Right cardiac atrium (tissue), 5 donors: ENCODE measurements at regions not wholly inside any gene's neighbourhood (a gene's known extent, or its start where the extent isn't known, plus 50 kb on each side); places are given as distances from the start of the nearest gene placed in this dataset.

Experiments used
- ATAC-seq, 2 donors: fragments of 200-7000 bp; cut with Tn5 transposase; one replicate each; pipeline versions ENCODE4 v1.8.0 to v1.9.1; 2020; ENCODE audit warnings: moderate library complexity in 2 of 2, mild to moderate bottlenecking in 1 of 2
- DNase-seq, 3 donors: peaks; one replicate each; pipeline ENCODE4 v3.0.0-alpha.2; 2020
- H3K27ac ChIP-seq: one replicate; pipeline ENCODE4 v1.5.1; 2013; ENCODE audit warnings: mild to moderate bottlenecking, low read length, control low read depth, moderate library complexity
- H3K27me3 ChIP-seq: one replicate; pipeline ENCODE4 v1.6.1; 2013; ENCODE audit not compliant: control insufficient read depth, insufficient read depth
- H3K4me1 ChIP-seq: one replicate; pipeline ENCODE4 v1.6.1; 2013; ENCODE audit warnings: low read length; ENCODE audit not compliant: control insufficient read depth, insufficient read depth
- H3K4me3 ChIP-seq: one replicate; pipeline ENCODE4 v1.5.1; 2013; ENCODE audit warnings: low read length, control low read depth
- H3K9me3 ChIP-seq: one replicate; pipeline ENCODE4 v1.6.1; 2013; ENCODE audit warnings: low read length; ENCODE audit not compliant: control insufficient read depth
- WGBS: extraction: QIAGEN DNeasy Blood & Tissue Kit; methylation state at CpG from one replicate; pipeline ENCODE4 v1.1.7; 2013; 5-methylcytosine and 5-hydroxymethylcytosine counted together
- intact Hi-C, 4 donors: fragments of 100-400 bp; cut with DNase I; formaldehyde crosslinking; loops; one replicate each; pipeline versions ENCODE4 v1.11.0 to v1.14.0; 2022 to 2023
- donor health status: healthy with polysubstance abuse.
- donor health status: DM: no; HTN: yes; CAD: no.
- donor health status: DM: no; HTN: no; CAD: no.
- donor health status: DM: no; HTN: yes; CAD: no; lungs with severe emphysema.
- donor health status: DM: yes; HTN: yes; CAD: no.

- no peak for ATAC-seq
- Histone ChIP-seq H3K27me3 (no peaks in the 10 kb centered on the region), H3K9me3 (no peaks in the 10 kb centered on the region), H3K27ac (no peak overlapping the region), H3K4me1 (no peaks in the 10 kb centered on the region), H3K4me3 (no peak overlapping the region)
- no peak for DNase-seq
- WGBS = 67% methylated on average over 5 of the region's 5 CpGs
- intact Hi-C loops = no loop called here
These were observed 282.2 kb upstream of the ST6GAL2 start for GRCh38 chr2:107168141-107168540.

- no peak for DNase-seq
- Histone ChIP-seq H3K4me1 (no peaks in the 10 kb centered on the region), H3K9me3 (no peaks in the 10 kb centered on the region), H3K27me3 (no peaks in the 10 kb centered on the region), H3K4me3 (no peak overlapping the region), H3K27ac (no peak overlapping the region)
- intact Hi-C loops = no loop called here
- 51% methylated on average over 9 of the region's 9 CpGs for WGBS
- no peak for ATAC-seq
These were observed 288.2 kb upstream of the ST6GAL2 start for GRCh38 chr2:107174171-107174570.

GRCh38 chr2:107182981-107183380 lies 297.0 kb upstream of the ST6GAL2 start:
- H3K4me1 ChIP-seq = no peaks in the 10 kb centered on the region
- H3K4me3 ChIP-seq = no peak overlapping the region
- H3K9me3 ChIP-seq = no peaks in the 10 kb centered on the region
- ATAC-seq (no peak), DNase-seq (no peak)
- intact Hi-C loops = no loop called here
- H3K27me3 ChIP-seq = no peaks in the 10 kb centered on the region
- no peak overlapping the region for H3K27ac ChIP-seq
- WGBS = 45% methylated on average over 4 of the region's 4 CpGs

GRCh38 chr2:107187870-107188269 lies 301.9 kb upstream of the ST6GAL2 start:
- Histone ChIP-seq H3K9me3 (no peaks in the 10 kb centered on the region), H3K4me1 (no peaks in the 10 kb centered on the region), H3K27ac (no peak overlapping the region), H3K27me3 (no peaks in the 10 kb centered on the region), H3K4me3 (no peak overlapping the region)
- ATAC-seq (no peak), DNase-seq (no peak)
- intact Hi-C loops = no loop called here
- WGBS = 51% methylated on average over 3 of the region's 3 CpGs

- 90% methylated on average over 3 of the region's 3 CpGs for WGBS
These were observed 309.7 kb upstream of the ST6GAL2 start for GRCh38 chr2:107195631-107196030.

GRCh38 chr2:107197594-107198294 lies 311.8 kb upstream of the ST6GAL2 start:
- Histone ChIP-seq H3K4me3 (no peak overlapping the region), H3K4me1 (no peaks in the 10 kb centered on the region), H3K9me3 (no peaks in the 10 kb centered on the region), H3K27ac (no peak overlapping the region), H3K27me3 (no peaks in the 10 kb centered on the region)
- intact Hi-C loops = no loop called here
- ATAC-seq = no peak
- WGBS = 77% methylated on average over 5 of the region's 5 CpGs
- DNase-seq = no peak

More at GRCh38 chr2:107195631-107196030, 309.7 kb upstream of the ST6GAL2 start:
- H3K9me3 ChIP-seq = no peaks in the 10 kb centered on the region
- intact Hi-C loops = no loop called here
- no peak overlapping the region for H3K27ac ChIP-seq
- no peaks in the 10 kb centered on the region for H3K27me3 ChIP-seq
- DNase-seq = no peak
- no peaks in the 10 kb centered on the region for H3K4me1 ChIP-seq
- no peak for ATAC-seq
- no peak overlapping the region for H3K4me3 ChIP-seq

- intact Hi-C loops = no loop called here
- ATAC-seq (no peak), DNase-seq (no peak)
- Histone ChIP-seq H3K9me3 (no peaks in the 10 kb centered on the region), H3K4me3 (no peak overlapping the region), H3K27ac (no peak overlapping the region), H3K27me3 (no peaks in the 10 kb centered on the region), H3K4me1 (no peaks in the 10 kb centered on the region)
- WGBS = 33% methylated on average over 2 of the region's 2 CpGs
These were observed 317.1 kb upstream of the ST6GAL2 start for GRCh38 chr2:107202962-107203591.

- Histone ChIP-seq H3K4me1 (no peaks in the 10 kb centered on the region), H3K27me3 (no peaks in the 10 kb centered on the region), H3K27ac (no peak overlapping the region), H3K9me3 (no peaks in the 10 kb centered on the region), H3K4me3 (no peak overlapping the region)
- 52% methylated on average over 9 of the region's 9 CpGs for WGBS
- peak in 2 of 3 donors; percentile 59 to 61 for DNase-seq
- intact Hi-C loops = no loop called here
- ATAC-seq = peak; percentile 50 to 68
These were observed 329.7 kb upstream of the ST6GAL2 start for GRCh38 chr2:107215401-107216350.

GRCh38 chr2:107218208-107218607 lies 332.2 kb upstream of the ST6GAL2 start:
- Histone ChIP-seq H3K4me1 (no peaks in the 10 kb centered on the region), H3K4me3 (no peak overlapping the region), H3K27me3 (no peaks in the 10 kb centered on the region), H3K27ac (no peak overlapping the region), H3K9me3 (no peaks in the 10 kb centered on the region)
- ATAC-seq = no peak
- 89% methylated on average over 1 of the region's 1 CpG for WGBS
- intact Hi-C loops = loop anchor here in 1 of 4 donors (2.0 kb wide), 1 partner anchor 37 kb away; no protein-coding TSS in a partner anchor
- DNase-seq = no peak

GRCh38 chr2:107222466-107222865 lies 336.5 kb upstream of the ST6GAL2 start:
- Histone ChIP-seq H3K27ac (no peak overlapping the region), H3K4me1 (no peaks in the 10 kb centered on the region), H3K9me3 (no peaks in the 10 kb centered on the region), H3K4me3 (no peak overlapping the region), H3K27me3 (no peaks in the 10 kb centered on the region)
- ATAC-seq (no peak), DNase-seq (no peak)
- intact Hi-C loops = no loop called here
